GM21786 (cell line): ENCODE measurements at regions not wholly inside any gene's neighbourhood (a gene's known extent, or its start where the extent isn't known, plus 50 kb on each side); places are given as distances from the start of the nearest gene placed in this dataset.

Experiments
- ATAC-seq: cut with Tn5 transposase; IDR thresholded peaks from one replicate; pipeline ENCODE4 v1.9.1; 2021; ENCODE audit not compliant: unreplicated experiment

DNA sequence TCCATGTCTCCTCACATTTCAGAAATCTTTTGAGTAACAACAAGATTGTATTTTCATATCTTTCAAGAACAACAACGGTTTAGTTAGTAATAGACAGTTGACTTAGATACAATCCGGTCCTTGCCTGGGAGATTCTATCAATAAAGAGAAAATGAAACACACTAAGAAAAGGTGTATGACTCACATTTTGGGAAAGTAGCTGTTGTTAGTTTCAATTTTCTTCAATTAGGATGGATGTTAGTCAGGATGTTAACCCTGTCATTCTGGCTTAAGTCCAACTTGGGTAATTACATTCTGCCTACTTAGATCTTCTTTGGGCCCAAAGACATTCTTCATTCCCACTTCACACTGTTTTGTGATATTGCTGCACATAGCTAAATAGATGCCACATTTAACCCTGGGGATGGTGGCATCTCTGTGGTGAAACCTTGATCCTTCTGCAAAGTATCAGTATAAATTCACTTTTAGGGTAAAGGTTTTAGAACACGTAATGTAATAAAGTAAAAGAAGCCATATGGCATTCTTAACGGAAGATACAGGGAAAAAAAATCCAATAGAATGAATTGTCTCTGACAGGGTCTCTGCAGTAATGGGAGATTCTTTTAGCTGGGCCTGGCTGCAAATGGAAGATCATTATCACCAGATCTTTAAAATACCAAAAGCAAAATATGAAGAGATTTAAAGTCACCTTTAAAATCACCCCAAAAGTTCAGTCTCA is 365.5 kb downstream of the FIGN start:
- no peak for ATAC-seq

GRCh38 chr2:163369111-163369510 is 366.7 kb downstream of the FIGN start:
- no peak for ATAC-seq

- ATAC-seq = no peak
Measured at GRCh38 chr2:163368655-163369054, 367.2 kb downstream of the FIGN start.

GRCh38 chr2:163367825-163368582 is 367.8 kb downstream of the FIGN start:
- no peak for ATAC-seq

DNA sequence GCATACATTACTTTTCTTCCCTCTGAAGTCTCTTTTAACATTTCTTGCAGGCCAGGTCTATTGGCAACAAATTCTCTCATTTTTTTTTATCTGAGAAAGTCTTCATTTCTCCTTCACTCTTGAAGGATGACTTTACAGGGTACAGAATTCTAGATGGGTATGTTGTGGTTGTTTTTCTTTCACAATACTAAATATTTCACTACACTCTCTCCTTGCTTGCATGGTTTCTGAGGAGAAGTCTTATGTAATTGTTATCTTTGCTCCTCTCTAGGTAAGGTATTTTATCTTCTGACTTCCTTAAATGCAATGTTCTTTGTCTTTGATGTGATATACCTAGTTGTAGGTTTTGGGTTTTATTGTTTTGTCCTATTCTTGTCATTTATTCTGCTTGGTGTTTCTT is 371.1 kb downstream of the FIGN start:
- ATAC-seq = no peak

DNA sequence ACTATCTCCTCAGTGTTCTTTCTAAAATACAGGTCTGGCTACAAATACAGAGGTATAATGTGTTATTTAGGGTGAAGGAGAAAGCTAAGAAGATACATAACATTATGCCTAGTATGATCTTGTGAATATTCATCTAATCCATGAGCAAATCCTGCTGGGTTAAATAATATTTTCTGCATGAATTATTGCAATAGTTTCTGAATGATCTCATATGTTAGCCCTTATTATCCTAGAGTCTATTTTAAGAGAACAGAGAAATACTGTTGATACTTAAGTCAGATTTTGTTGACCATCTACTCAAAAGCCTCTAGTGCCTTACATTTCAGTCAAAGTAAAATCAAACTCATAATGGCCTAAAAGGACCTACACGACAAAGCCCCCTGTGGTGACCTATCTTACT is 382.3 kb downstream of the FIGN start:
- ATAC-seq = no peak

GRCh38 chr2:163351966-163352365 is 383.8 kb downstream of the FIGN start:
- ATAC-seq = no peak

GRCh38 chr2:163351143-163351542 is 384.7 kb downstream of the FIGN start:
- no peak for ATAC-seq

DNA sequence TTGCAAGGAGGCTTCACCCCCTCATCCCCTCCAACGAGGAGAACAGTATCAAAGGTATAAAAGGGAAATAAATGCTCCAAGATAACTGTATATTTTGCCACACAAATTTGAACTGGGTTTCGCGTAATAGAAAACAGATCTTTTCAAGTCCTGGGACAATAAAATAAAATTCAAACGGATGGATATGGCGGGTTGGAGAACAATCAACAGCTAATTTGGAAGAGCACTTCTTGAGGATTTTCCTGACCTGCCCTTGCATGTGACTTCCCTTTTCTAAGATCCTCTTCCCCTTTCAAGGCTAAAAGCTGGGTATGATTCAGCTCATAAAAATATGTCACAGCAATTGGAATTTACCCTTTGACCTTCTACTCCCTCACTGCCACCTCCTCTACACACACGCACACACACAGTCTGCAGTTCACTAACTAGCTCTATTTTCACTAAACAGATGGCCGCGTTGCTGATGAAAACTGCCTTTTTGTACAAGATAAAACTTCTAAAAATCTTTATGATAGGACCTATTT is 386.9 kb downstream of the FIGN start:
- ATAC-seq = no peak

DNA sequence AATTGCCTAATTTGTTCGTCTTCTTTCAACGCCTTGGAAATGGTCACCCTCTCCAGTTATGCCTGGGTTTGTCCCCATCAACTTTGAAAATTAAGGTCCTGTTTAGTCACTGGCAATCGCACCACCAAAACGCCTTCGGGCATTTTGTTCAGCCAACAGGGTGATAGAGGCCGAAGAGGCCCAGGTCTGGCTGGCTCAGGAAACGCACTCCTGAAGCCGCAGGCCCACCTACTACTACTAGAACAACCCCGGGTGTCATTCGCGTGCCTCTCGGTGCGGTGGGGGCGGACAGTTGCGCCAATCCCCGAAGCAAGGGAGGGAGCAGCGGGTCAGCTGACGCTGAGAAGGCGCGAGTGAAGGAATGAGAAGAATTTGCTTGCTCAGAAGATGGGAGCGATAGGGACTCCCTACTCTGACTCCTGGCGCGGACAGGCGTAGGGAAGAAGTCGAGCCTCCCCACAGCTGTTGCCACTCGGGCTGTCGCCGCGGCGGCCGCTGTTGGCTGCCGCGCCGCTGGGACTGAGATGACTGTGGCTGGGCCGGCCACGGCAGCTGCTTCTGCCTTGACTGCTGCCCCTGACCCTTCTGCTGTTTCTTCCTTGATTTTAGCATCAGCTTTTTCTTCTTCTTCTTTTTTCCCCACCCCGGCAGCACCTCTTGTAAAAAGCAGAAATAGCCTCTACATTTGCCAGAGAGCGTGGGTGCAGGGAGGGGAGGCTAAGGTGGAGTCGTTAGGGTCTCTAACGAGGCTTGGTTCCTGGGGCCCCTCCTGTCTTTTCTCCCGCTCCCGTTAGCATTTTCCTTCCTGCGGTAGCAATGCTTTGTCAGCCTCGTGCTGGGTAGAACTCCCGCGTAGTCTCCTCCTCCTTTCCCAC is 387.6 kb downstream of the FIGN start:
- ATAC-seq = no peak

GRCh38 chr2:163345795-163346573 is 389.8 kb downstream of the FIGN start:
- ATAC-seq = peak; percentile 83

DNA sequence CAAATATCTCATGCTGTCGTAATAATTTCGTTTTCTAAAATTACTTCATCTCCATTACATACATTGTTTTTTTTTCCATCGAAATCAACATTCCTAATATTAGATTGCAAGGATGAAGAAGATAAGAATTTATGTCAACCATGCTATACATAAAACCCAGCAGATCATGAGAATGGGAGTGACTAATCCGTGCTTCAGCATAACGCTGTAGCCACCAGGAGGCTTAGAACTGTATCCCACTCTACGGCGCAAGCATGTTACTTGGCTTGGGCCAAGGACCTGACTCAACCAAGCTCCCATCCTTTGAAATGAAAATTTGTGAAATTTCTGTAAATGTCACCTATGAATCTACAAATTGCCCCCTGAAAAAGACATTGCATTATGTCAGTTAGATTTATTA is 392.5 kb downstream of the FIGN start:
- no peak for ATAC-seq

DNA sequence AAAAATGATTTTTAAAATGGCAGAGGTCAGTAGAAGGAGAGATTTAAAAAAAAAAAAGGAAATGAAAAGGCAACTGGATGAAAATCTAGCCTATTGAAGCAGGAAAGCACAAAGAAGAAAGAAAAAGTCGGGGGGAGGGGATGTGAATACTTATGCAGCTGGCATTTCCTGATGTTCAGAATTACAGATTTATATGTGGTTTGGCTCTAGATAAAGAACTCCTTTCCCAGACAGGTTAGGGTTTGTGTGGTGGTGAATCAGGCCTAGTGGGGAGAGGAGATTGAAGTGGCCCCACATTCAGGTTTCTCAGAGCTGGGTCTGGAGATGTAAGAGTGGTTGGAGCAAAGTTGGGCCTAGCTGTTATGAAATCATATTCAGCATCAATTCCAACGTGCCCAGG is 394.4 kb downstream of the FIGN start:
- no peak for ATAC-seq

- no peak for ATAC-seq
Measured at GRCh38 chr2:163338270-163338669, 397.5 kb downstream of the FIGN start.

- ATAC-seq = no peak
Measured at GRCh38 chr2:163324677-163325076, 411.1 kb downstream of the FIGN start.

DNA sequence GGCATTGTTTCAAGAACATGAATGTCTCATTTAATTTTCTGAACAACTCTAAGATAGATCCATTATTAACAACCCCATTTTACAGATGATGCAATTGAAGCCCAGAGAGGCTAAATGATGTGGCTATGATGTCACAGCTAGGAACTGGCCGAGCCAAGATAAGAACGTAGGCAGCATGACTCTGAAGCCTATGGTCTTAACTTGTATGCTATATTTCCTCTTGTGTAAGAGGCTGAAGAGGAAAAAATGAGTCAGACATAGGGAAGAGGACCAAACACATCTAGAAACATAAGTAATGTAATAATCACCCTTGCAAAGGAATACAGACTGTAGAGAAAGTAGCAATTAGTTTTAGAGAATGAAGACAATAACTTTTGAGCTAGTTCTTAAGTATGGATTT is 416.8 kb downstream of the FIGN start:
- ATAC-seq = no peak

DNA sequence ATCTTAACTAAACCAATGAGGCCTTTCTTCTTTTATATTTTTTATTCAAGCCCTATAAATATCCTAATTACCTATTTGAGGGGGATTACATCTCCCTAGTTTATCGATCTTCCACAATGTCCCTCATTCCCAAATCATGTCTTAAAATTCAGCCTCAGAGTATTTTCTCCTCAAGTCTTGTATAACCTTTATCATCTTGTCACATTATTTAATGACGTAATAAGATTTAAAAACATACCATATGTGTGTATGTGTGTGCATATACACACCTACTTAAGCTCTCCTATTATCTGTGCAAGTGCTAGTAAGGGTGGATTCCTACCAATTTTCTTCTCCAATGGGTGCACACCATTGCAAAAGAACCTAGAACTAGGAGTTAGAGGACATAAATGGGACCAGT is 421.1 kb downstream of the FIGN start:
- no peak for ATAC-seq

DNA sequence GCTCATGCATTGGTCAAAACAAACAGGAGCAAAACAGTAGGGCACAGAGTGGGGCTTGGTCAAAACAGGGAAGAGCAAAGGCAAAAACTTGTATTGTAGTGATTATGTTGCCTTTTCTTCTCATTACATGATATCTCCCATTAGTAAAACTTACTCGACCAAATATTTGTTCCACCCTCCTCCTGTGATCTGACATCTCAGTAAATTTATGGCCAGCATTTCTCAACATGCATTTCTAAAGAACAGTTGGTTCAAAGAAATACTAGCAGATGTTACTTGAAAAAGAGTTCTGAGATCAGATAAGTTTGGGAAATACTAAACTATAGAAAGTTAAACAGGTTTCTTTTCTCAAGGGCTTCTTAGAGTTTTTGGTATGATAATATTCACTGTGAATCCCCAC is 423.1 kb downstream of the FIGN start:
- ATAC-seq = no peak

- ATAC-seq = no peak
Measured at GRCh38 chr2:163306647-163307046, 429.2 kb downstream of the FIGN start.

- no peak for ATAC-seq
Measured at GRCh38 chr2:163302141-163302540, 433.7 kb downstream of the FIGN start.

GRCh38 chr2:163291790-163292189 is 444.0 kb downstream of the FIGN start:
- no peak for ATAC-seq
